Activated CD8-positive, alpha-beta memory T cell treated with anti-CD3 and anti-CD28 coated beads, Interleukin-2, amount 50 U/mL, for 48 hours (primary cell): ENCODE measurements at regions not wholly inside any gene's neighbourhood (a gene's known extent, or its start where the extent isn't known, plus 50 kb on each side); places are given as distances from the start of the nearest gene placed in this dataset.

ENCODE experiments used
- DNase-seq: peaks from one replicate; pipeline ENCODE4 v3.0.0-alpha.2; 2020

DNA sequence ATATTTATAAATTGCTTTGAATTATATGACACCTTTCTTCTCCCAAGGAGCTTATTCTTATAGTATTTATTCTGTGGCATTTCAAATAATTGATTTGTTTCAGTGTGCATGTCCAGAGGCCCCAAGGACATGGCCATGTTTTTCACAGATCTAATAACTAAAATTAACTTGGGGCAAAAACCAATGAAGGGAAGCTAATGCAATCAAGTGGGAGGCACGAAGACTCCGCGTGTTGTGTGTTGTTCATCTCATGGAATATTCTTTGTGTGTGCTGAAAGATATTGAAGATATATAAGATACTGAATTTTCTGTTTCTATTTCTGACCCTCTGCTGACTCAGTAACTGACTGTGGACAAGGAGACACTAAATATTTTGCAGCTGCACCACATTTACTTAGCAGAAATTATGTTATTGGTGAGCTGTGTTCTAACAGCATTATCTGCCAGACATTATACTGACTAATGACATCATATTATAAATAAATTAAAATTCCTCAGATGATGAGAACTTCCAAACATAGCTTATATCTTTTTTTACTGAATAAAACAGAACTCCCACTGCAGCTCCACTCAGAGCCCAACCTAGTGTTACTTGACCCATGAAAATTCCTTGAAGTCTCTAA lies 519.3 kb upstream of the CXADR start:
- no peak for DNase-seq

DNA sequence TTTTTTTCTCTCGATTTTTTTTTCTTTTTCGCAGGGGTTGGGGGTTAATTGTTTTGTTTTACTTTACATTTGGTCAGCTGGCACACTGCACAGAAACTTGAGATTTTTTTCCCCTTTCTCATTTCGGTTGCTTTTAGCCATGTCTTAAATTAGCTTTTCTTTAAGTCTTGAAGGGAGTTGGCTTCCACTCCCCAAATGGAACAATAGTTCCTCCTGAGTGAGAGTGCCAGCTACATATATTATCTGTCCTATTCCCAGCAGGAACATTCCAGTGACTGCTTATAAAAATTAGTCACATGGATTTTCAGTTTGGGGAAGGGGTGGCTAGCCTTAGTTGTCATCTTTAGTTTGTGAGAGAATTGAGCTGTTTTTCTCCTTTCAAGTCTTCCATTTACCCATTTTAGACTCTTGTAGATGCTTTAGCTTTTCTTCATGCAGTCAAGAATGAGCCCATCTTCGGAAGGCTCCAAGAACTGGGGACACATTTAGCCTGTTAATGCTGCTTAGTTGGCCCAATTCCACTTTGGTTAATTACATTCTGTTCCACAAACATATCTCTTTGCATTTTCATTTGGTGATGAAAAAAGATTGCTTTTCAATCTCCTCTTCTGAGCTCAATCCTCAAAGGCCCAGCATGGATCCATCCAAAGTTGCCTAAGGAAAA lies 510.1 kb upstream of the CXADR start:
- no peak for DNase-seq

DNA sequence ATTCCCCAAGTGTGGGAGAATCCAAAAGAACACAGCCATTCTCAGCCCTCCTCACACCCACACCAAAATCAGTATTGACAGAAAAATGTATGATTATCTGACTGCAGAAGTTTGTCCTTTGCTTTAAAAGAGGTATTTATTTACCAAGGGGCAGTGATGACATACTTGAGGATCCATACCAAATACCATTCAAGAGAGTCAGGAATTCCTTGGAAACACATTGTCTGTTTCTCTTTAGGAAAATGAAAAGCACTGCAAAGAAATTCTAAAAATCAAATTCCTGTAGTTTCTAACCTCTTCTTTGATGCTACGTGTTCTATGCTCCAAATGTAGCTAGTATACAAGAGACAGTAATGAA lies 509.6 kb upstream of the CXADR start:
- DNase-seq, result no peak

DNA sequence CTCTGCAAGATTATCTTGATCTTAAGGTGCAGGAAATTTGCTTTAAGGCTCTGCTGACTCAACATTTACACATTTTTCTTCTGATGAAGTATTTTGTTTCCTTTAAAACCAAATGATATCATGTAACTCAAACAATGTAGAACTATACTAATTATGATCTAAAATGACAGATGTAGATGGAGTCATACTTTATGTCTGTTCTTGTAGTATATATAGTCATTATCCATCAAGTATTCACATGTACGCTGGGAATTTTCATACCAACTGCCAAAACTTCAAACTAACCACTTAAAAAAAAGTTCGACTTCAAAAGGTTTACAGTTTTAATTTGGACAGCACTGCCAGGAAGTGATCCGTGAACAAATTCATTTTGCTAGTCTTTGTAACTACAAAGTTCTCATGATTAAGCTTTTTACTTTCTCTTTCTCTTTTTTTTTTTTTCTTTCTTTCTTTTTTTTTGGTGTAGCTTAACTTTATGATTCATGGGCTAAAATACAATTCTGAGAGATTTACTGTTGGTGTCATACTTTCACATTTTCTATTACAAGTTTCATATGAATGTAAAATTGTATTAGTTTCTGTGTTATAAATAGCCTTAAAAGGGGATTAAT lies 509.0 kb upstream of the CXADR start:
- DNase-seq, result no peak

DNA sequence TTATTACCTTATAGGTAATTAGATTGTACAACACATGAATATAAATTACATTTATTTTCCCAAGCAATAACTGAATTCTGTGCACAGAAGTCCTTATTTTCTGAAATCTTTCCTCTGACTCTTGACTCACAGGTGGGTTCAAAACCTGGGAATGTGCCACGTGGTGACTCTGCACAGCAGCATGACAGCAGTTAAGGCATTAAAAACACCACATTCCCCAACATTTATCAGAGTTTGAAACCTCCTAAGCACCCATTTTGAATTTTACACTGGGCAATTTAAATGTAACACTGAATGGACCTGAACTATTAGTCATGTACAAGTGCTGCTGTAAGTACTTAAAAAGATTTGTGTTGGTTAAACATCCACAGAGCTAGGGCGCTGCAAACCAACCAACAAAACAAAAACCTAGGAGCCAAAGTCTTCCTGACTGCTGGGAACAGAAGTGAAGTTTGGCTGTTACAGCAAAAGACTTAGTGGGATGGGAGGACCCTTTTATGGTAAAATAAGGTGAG lies 480.6 kb upstream of the CXADR start:
- no peak for DNase-seq

DNA sequence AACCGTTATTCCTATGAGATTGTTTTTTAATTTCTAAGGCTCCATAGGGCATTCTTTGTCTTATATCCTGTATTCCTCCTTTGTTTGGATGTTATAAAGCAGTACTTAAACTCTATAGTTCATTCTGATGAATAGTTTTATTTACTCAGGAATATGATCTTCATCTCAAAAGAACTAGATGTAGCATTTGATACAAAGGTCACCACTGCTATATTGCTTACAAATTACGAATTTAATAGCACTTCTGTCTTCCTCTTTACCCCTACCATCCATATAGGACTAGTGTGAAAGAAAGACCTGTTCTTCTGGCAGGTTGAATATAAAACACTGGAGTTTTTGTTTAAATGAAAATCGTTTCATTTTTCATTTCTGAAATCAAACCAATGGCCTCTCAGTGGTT lies 468.1 kb upstream of the CXADR start:
- no peak for DNase-seq

DNA sequence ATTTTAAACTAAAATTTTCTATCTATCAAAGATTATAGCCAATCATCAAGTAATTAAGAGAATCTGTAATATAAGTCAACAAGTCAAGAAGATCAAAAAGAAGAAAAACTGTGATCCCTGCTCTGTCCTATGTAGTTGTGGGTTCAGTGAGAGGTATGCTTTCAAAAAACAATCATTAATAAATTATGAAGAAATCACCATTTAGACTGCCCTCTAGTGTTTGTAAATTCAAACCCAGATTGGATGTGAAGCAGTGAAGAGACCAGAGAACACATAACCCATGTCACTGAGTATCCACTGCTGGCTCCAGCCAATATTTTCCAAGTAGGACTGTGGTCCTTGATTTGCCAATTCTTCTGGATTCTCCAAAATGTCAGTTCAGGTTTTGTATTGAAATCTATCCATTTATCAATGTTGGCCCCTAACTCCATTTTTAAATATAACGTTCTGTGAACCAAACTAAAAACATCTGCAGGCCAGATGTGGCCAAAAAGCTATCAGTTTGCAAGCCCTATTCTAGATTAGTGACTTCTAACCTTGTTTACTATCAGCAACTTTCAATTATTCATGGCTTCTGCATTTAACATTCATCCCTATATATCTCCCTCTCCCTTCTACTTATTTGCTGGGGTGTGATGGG lies 467.5 kb upstream of the CXADR start:
- DNase-seq, result no peak

DNA sequence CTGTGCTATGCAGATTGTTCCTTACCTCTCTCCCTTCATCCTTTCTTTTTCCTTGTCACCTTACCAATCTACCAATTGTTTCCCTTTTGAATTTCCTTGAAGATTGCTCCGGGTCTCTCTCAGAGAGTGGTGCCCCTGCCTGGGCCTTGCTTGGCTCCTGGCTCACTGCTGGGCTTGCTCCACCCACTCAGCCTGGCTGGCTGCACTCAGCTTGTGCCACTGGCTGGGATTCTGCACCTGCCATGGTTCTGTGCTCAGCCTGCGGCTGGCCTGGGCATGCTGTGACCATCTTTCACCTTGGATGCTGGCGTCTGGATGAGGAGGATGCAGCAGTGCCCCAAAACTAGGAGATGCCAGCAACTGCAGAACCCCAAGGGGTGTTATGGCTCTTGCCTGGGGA lies 463.9 kb upstream of the CXADR start:
- no peak for DNase-seq

DNA sequence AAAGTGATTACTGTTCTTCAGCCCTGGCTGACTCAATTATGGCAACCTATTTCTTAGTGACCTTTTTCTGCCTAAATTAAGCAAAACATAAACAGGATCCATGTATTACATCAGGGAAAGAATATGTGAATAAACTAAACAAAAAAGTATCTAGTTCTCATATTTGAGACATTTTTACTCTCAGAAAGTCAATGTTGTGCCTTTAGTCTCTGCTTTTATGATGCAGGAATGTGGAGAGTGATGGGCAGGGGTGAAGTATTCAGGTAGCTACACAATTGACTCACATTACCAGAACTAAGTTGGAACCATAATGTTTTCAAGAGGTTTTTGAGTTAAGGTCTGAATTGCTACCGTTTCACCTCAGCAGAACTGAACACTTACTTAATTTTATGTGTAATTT lies 462.7 kb upstream of the CXADR start:
- DNase-seq, result no peak

DNA sequence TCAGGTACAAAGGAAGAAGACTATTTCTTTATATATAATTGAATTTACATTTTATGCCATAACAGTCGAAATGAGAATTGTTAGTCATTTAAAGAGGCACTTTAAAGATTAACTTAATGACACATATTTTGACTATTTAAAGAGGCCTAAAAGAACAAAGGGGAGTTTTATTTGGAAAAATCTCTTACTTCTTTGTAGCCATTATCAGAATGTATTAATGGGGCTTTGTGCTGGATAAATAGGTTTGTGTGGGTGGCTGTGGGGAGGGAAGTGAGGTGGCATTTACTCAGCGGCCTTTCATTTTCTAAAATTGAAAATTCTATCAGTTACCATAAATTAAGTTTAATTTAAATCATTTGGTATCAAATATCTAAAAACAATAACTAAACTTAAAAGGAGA lies 462.2 kb upstream of the CXADR start:
- DNase-seq, result no peak

DNA sequence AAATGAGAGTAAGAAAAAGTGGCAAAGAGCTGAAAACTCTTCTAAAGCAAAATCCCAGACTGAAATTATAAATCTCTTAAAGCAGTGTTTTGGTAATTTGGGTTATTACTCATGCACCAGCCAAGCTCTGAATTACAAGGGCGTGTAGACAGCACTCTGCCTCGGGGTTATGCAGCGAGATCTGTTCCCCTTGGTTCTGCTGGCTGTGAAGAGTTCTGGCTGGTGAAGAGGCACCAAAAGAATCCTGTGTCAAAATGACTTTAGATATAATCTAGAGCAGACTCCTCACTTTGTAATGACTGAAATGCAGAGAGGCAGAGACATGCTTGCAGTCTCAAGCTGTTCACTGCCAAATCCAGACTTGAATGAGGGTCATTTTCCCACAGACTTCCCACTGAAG lies 461.8 kb upstream of the CXADR start:
- no peak for DNase-seq

DNA sequence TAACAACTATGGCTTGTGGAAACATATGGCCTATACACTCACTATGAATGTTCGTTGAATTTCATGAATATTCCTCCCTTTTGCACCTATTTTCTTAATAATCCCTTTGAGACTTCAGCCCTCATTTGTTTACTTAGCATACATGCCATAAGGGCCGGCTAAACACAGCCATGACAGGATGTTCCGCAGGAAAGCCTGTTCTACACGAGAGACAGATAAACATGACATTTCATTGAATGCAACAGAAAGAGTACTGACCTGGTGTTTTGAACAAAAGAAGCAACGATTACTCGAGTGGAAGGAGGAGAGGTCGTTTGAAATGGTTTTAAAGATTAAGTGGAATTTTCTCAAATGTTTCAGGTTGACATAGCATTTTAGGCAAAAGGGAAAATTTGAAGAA lies 459.5 kb upstream of the CXADR start:
- no peak for DNase-seq

DNA sequence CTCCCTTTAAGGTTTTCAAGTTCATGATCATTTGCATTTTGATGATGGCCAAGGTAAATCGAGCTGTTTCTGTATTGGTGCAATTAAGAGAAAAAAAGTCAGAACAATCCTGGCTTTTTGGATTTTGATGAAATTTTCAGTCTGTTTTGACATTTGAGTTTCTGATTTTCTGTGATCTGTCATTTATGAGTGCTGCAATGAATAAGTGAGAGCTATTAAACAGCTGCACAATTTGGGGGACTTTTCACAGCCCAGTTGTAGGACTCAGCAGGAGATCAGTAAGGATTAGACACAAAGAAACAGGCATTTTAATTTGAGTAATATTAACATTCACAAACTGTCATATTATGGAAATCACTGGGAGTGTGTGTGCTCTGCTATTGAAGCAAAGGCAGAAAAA lies 452.9 kb upstream of the CXADR start:
- no peak for DNase-seq

DNA sequence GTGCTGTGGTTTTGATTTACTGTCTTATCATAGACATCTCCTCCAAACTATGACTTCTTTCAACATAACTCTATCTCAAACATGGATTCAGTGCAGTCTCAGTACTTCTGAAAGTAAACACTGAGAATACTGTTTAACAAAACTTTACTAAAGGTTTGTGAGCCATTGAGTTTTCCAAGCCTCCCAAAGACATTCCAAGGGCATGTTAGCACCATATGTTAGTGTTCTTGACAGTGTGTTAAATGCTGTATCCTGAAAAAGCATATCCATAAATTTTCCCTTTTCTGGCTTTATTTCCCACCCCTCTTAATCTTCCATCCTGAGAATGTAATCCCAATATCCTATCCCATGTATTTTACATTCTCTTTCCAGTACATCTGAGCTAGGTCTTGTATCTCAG lies 446.8 kb upstream of the CXADR start:
- DNase-seq, result no peak

DNA sequence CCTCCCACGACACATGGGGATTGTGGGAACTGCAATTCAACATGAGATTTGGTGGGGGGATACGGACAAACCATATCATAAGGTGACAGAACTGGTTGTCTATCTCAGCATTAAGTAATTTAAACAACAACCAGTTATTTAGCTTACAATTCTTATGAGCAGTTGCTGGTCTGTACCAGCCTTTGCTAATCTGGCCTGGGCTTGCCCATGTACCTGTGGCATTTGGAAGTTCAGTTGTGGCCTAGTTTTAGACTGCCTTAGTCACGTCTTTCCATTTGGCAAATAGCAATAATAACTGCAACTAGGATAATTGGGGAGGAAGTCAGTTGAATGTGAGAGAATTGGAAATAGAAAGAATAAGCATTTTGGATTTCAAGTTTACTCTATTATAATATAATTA lies 441.8 kb upstream of the CXADR start:
- no peak for DNase-seq

DNA sequence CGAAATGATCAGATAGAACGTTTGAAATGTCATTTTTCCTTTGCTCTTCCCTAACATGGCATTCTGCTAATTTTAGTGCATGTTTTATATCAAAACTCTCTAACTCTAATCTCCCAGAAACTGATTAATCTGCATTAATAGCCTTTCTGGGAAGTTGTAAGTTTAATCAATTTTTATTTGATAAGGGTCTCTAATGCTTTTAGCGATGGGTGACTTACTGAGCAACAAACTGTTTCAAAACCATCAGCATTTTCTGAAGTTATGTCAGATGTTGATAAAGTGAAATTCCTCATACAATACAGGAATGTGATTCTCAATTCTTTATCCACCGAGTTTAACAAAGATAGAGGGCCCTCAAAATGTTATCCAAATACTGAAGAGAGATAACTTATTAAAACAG lies 431.6 kb upstream of the CXADR start:
- no peak for DNase-seq

DNA sequence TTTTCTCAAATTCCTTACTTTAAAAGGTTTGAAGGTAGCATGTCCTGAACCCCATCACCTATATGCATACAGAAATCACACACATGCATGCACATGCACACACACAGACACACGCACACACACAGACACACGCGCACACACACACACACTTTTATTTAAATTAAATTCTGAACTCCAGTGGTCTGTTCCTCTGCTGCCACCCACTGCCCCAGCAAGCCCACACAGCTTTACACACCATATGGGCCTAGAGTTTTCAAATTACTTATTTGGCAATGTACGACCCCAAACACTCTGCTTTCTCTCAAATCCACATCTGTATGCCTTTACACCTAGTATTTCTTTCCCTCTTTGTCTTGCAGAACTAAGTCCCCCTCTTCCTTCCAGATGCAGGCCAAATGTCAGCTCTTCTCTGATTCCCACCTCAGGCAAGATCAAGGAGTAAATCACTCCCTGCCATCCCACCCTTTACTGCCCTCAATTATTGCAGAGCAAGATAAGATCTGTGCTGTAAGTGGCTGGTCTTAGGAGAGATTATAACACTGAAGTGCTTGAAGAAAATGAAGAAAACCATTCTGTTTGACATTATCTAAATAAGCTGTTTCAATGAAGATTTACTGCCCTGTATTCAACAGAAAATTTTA lies 429.9 kb upstream of the CXADR start:
- DNase-seq, result no peak

DNA sequence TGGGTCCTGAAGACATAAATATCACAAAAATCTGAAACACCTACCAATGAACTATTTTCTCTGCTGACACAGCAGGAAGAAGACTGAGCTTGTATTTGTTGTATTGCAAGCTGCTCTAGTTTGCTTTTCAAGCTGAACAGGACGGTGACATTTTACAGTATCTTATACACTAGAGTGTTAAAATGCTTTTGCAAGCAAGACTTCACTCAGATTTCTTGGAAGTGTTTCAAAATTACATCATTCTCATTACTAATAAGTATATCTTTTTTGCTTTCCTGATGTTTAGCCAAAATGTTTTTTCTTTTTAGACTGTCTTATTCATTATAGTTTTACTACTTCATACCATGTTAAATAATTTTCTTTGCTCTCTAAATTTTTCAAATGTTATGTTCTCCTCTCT lies 427.1 kb upstream of the CXADR start:
- no peak for DNase-seq

DNA sequence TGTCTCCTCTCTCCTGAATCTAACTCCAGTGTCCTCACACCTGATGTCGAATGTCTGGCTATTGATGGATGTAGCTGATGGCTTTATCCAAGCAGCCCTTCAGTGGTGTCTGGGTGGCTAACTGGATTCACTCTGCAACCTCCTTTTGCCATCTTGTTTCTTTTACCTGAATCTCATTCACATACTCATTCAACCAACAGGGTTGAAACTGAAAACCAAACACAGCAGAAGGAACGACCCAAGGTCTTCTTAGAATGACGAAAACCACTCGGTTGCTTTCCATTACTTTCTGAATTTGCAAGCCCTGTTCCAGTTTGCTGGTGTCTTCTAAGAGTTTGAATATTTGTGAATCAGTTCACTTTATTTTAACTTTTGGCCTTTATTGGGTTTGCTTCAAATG lies 424.3 kb upstream of the CXADR start:
- DNase-seq, result no peak

DNA sequence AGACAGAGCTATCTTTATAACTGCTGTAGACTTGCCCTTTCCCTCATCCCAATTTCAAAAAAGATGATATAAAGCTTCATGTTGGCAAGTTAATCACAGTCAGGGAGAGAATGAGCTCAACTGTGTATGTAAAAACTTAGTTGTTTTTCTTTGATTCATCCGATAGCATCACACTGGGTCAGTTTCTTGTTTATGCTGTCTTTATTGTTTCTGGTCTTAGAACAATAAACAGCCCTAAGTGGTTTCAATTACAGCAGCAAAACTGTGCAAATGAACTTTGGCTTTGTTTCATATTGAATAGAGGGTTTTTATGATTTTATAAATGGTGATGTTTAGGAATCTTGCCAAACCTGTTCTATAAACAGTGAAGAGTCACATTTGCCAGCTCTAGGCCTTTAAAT lies 423.8 kb upstream of the CXADR start:
- DNase-seq, result no peak

DNA sequence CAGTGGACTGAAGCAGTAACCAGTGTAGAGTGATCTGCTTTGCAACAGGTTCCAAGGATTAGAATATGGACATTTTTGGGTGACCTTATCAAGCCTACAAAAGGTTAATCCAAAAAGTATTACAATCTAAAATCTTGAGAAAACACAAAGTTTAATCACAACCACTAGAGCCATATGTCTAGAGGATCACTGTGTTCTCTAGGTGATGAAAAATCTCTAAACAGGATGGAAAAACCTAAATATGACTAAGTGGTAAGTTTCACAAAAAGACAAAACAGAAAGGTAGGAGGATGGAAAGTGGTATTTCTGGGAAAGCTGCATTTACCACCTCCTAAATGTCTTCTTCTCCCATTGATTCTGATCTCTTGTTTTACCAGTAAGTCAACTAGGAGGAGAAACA lies 411.1 kb upstream of the CXADR start:
- DNase-seq, result no peak

DNA sequence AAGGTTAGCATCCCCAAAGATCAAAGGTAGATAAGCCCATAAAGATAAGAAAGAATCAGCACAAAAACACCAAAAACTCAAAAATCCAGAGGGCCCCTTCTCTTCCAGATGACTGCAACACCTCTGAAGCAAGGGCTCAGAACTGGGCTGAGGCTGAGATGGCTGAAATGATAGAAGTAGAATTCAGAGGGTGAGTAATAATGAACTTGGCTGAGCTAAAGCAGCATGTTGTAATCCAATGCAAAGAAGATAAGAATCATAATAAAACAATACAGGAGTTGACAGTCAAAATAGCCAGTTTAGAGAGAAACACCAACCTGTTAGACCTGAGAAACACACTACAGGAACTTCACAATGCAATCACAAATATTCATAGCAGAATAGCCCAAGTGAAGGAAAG lies 406.9 kb upstream of the CXADR start:
- DNase-seq, result no peak

DNA sequence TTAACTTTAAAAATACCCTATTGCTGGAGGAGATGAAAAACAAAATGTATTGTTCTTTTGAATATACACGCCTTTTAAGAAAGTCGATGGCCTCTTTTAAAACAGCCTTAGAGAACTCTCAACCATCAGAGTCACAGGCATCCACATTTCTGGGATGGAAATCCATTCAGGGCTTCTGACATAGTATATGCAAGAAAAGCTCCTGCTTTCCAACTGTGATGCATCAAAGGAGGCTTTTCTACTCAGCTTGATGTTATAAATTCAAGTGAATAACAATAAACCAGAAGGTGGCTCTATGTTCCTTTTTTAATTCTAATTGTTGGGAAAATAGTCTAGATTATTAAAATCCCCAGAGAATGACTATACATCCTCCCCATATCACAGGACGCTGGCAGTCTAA lies 398.8 kb upstream of the CXADR start:
- DNase-seq, result no peak
